ENCODE measurements at regions not wholly inside any gene's neighbourhood (a gene's known extent, or its start where the extent isn't known, plus 50 kb on each side); places are given as distances from the start of the nearest gene placed in this dataset.

- no peaks in the 10 kb centered on the region for H3K9me3 ChIP-seq (ENCODE audit: control insufficient read depth in 3 of 3, low read length in 3 of 3)
- H3K4me3 ChIP-seq (ENCODE audit: low read length in 3 of 3): no peak overlapping the region
- no peaks in the 10 kb centered on the region for H3K36me3 ChIP-seq (ENCODE audit: control insufficient read depth in 3 of 3, insufficient read depth in 3 of 3, low read length in 3 of 3)
- no peaks in the 10 kb centered on the region for H3K4me1 ChIP-seq (ENCODE audit: control insufficient read depth in 3 of 3, insufficient read depth in 3 of 3, low read length in 3 of 3)
- no peak overlapping the region for H3K9ac ChIP-seq (ENCODE audit: low read depth in 1 of 3, low read length in 3 of 3)
- no peak overlapping the region for H3K27ac ChIP-seq (ENCODE audit: low read depth, low read length)
- no peaks in the 10 kb centered on the region for H3K27me3 ChIP-seq (ENCODE audit: control insufficient read depth in 3 of 3, insufficient read depth in 3 of 3, low read length in 3 of 3)
Observed at GRCh38 chr7:81887098-81888090, 117.5 kb upstream of the HGF start.

- Histone ChIP-seq H3K9me3 (ENCODE audit: control insufficient read depth in 3 of 3, low read length in 3 of 3) (no peaks in the 10 kb centered on the region), H3K36me3 (ENCODE audit: control insufficient read depth in 3 of 3, insufficient read depth in 3 of 3, low read length in 3 of 3) (no peaks in the 10 kb centered on the region), H3K4me3 (ENCODE audit: low read length in 3 of 3) (no peak overlapping the region), H3K9ac (ENCODE audit: low read depth in 1 of 3, low read length in 3 of 3) (no peak overlapping the region), H3K27ac (ENCODE audit: low read depth, low read length) (no peak overlapping the region), H3K4me1 (ENCODE audit: control insufficient read depth in 3 of 3, insufficient read depth in 3 of 3, low read length in 3 of 3) (no peaks in the 10 kb centered on the region), H3K27me3 (ENCODE audit: control insufficient read depth in 3 of 3, insufficient read depth in 3 of 3, low read length in 3 of 3) (no peaks in the 10 kb centered on the region)
Observed at GRCh38 chr7:81886211-81886764, 116.4 kb upstream of the HGF start.

GRCh38 chr7:81884817-81885216 lies 115.0 kb upstream of the HGF start:
- H3K4me3 ChIP-seq (ENCODE audit: low read length in 3 of 3): no peak overlapping the region
- no peaks in the 10 kb centered on the region for H3K4me1 ChIP-seq (ENCODE audit: control insufficient read depth in 3 of 3, insufficient read depth in 3 of 3, low read length in 3 of 3)
- H3K36me3 ChIP-seq (ENCODE audit: control insufficient read depth in 3 of 3, insufficient read depth in 3 of 3, low read length in 3 of 3): no peaks in the 10 kb centered on the region
- no peaks in the 10 kb centered on the region for H3K9me3 ChIP-seq (ENCODE audit: control insufficient read depth in 3 of 3, low read length in 3 of 3)
- H3K9ac ChIP-seq (ENCODE audit: low read depth in 1 of 3, low read length in 3 of 3): no peak overlapping the region
- no peak overlapping the region for H3K27ac ChIP-seq (ENCODE audit: low read depth, low read length)
- no peaks in the 10 kb centered on the region for H3K27me3 ChIP-seq (ENCODE audit: control insufficient read depth in 3 of 3, insufficient read depth in 3 of 3, low read length in 3 of 3)

- Histone ChIP-seq H3K36me3 (ENCODE audit: control insufficient read depth in 3 of 3, insufficient read depth in 3 of 3, low read length in 3 of 3) (no peaks in the 10 kb centered on the region), H3K9me3 (ENCODE audit: control insufficient read depth in 3 of 3, low read length in 3 of 3) (no peaks in the 10 kb centered on the region), H3K27me3 (ENCODE audit: control insufficient read depth in 3 of 3, insufficient read depth in 3 of 3, low read length in 3 of 3) (no peaks in the 10 kb centered on the region), H3K4me1 (ENCODE audit: control insufficient read depth in 3 of 3, insufficient read depth in 3 of 3, low read length in 3 of 3) (no peaks in the 10 kb centered on the region), H3K27ac (ENCODE audit: low read depth, low read length) (no peak overlapping the region), H3K9ac (ENCODE audit: low read depth in 1 of 3, low read length in 3 of 3) (no peak overlapping the region), H3K4me3 (ENCODE audit: low read length in 3 of 3) (no peak overlapping the region)
Observed at GRCh38 chr7:81883801-81884393, 114.0 kb upstream of the HGF start.

GRCh38 chr7:81882086-81882485 lies 112.2 kb upstream of the HGF start:
- Histone ChIP-seq H3K27ac (ENCODE audit: low read depth, low read length) (no peak overlapping the region), H3K27me3 (ENCODE audit: control insufficient read depth in 3 of 3, insufficient read depth in 3 of 3, low read length in 3 of 3) (no peaks in the 10 kb centered on the region), H3K9ac (ENCODE audit: low read depth in 1 of 3, low read length in 3 of 3) (no peak overlapping the region), H3K9me3 (ENCODE audit: control insufficient read depth in 3 of 3, low read length in 3 of 3) (no peaks in the 10 kb centered on the region), H3K4me1 (ENCODE audit: control insufficient read depth in 3 of 3, insufficient read depth in 3 of 3, low read length in 3 of 3) (no peaks in the 10 kb centered on the region), H3K4me3 (ENCODE audit: low read length in 3 of 3) (no peak overlapping the region), H3K36me3 (ENCODE audit: control insufficient read depth in 3 of 3, insufficient read depth in 3 of 3, low read length in 3 of 3) (no peaks in the 10 kb centered on the region)

- no peak overlapping the region for H3K9ac ChIP-seq (ENCODE audit: low read depth in 1 of 3, low read length in 3 of 3)
- no peaks in the 10 kb centered on the region for H3K27me3 ChIP-seq (ENCODE audit: control insufficient read depth in 3 of 3, insufficient read depth in 3 of 3, low read length in 3 of 3)
- H3K9me3 ChIP-seq (ENCODE audit: control insufficient read depth in 3 of 3, low read length in 3 of 3): no peaks in the 10 kb centered on the region
- H3K4me1 ChIP-seq (ENCODE audit: control insufficient read depth in 3 of 3, insufficient read depth in 3 of 3, low read length in 3 of 3): no peaks in the 10 kb centered on the region
- no peak overlapping the region for H3K27ac ChIP-seq (ENCODE audit: low read depth, low read length)
- H3K36me3 ChIP-seq (ENCODE audit: control insufficient read depth in 3 of 3, insufficient read depth in 3 of 3, low read length in 3 of 3): no peaks in the 10 kb centered on the region
- H3K4me3 ChIP-seq (ENCODE audit: low read length in 3 of 3): no peak overlapping the region
Observed at GRCh38 chr7:81877890-81878289, 108.0 kb upstream of the HGF start.

GRCh38 chr7:81873559-81873958 lies 103.7 kb upstream of the HGF start:
- no peaks in the 10 kb centered on the region for H3K27me3 ChIP-seq (ENCODE audit: control insufficient read depth in 3 of 3, insufficient read depth in 3 of 3, low read length in 3 of 3)
- H3K9ac ChIP-seq (ENCODE audit: low read depth in 1 of 3, low read length in 3 of 3): no peak overlapping the region
- no peaks in the 10 kb centered on the region for H3K4me1 ChIP-seq (ENCODE audit: control insufficient read depth in 3 of 3, insufficient read depth in 3 of 3, low read length in 3 of 3)
- no peaks in the 10 kb centered on the region for H3K9me3 ChIP-seq (ENCODE audit: control insufficient read depth in 3 of 3, low read length in 3 of 3)
- no peak overlapping the region for H3K27ac ChIP-seq (ENCODE audit: low read depth, low read length)
- H3K4me3 ChIP-seq (ENCODE audit: low read length in 3 of 3): no peak overlapping the region
- no peaks in the 10 kb centered on the region for H3K36me3 ChIP-seq (ENCODE audit: control insufficient read depth in 3 of 3, insufficient read depth in 3 of 3, low read length in 3 of 3)

GRCh38 chr7:81871606-81872265 lies 101.9 kb upstream of the HGF start:
- no peaks in the 10 kb centered on the region for H3K9me3 ChIP-seq (ENCODE audit: control insufficient read depth in 3 of 3, low read length in 3 of 3)
- no peak overlapping the region for H3K4me3 ChIP-seq (ENCODE audit: low read length in 3 of 3)
- H3K27me3 ChIP-seq (ENCODE audit: control insufficient read depth in 3 of 3, insufficient read depth in 3 of 3, low read length in 3 of 3): no peaks in the 10 kb centered on the region
- no peaks in the 10 kb centered on the region for H3K36me3 ChIP-seq (ENCODE audit: control insufficient read depth in 3 of 3, insufficient read depth in 3 of 3, low read length in 3 of 3)
- H3K27ac ChIP-seq (ENCODE audit: low read depth, low read length): no peak overlapping the region
- no peak overlapping the region for H3K9ac ChIP-seq (ENCODE audit: low read depth in 1 of 3, low read length in 3 of 3)
- H3K4me1 ChIP-seq (ENCODE audit: control insufficient read depth in 3 of 3, insufficient read depth in 3 of 3, low read length in 3 of 3): no peaks in the 10 kb centered on the region

- Histone ChIP-seq H3K9ac (ENCODE audit: low read depth in 1 of 3, low read length in 3 of 3) (no peak overlapping the region), H3K27ac (ENCODE audit: low read depth, low read length) (no peak overlapping the region), H3K36me3 (ENCODE audit: control insufficient read depth in 3 of 3, insufficient read depth in 3 of 3, low read length in 3 of 3) (no peaks in the 10 kb centered on the region), H3K4me3 (ENCODE audit: low read length in 3 of 3) (no peak overlapping the region), H3K27me3 (ENCODE audit: control insufficient read depth in 3 of 3, insufficient read depth in 3 of 3, low read length in 3 of 3) (no peaks in the 10 kb centered on the region), H3K9me3 (ENCODE audit: control insufficient read depth in 3 of 3, low read length in 3 of 3) (no peaks in the 10 kb centered on the region), H3K4me1 (ENCODE audit: control insufficient read depth in 3 of 3, insufficient read depth in 3 of 3, low read length in 3 of 3) (no peaks in the 10 kb centered on the region)
Observed at GRCh38 chr7:81870608-81871007, 100.8 kb upstream of the HGF start.

GRCh38 chr7:81869670-81870069 lies 99.8 kb upstream of the HGF start:
- no peak overlapping the region for H3K4me3 ChIP-seq (ENCODE audit: low read length in 3 of 3)

More at GRCh38 chr7:81869670-81870069, 99.8 kb upstream of the HGF start:
- Histone ChIP-seq H3K36me3 (ENCODE audit: control insufficient read depth in 3 of 3, insufficient read depth in 3 of 3, low read length in 3 of 3) (no peaks in the 10 kb centered on the region), H3K27me3 (ENCODE audit: control insufficient read depth in 3 of 3, insufficient read depth in 3 of 3, low read length in 3 of 3) (no peaks in the 10 kb centered on the region), H3K27ac (ENCODE audit: low read depth, low read length) (no peak overlapping the region), H3K9me3 (ENCODE audit: control insufficient read depth in 3 of 3, low read length in 3 of 3) (no peaks in the 10 kb centered on the region), H3K4me1 (ENCODE audit: control insufficient read depth in 3 of 3, insufficient read depth in 3 of 3, low read length in 3 of 3) (no peaks in the 10 kb centered on the region), H3K9ac (ENCODE audit: low read depth in 1 of 3, low read length in 3 of 3) (no peak overlapping the region)

Measured in skeletal muscle tissue (tissue), 3 donors.